ENCODE measurements at regions not wholly inside any gene's neighbourhood (a gene's known extent, or its start where the extent isn't known, plus 50 kb on each side); places are given as distances from the start of the nearest gene placed in this dataset.

DNA sequence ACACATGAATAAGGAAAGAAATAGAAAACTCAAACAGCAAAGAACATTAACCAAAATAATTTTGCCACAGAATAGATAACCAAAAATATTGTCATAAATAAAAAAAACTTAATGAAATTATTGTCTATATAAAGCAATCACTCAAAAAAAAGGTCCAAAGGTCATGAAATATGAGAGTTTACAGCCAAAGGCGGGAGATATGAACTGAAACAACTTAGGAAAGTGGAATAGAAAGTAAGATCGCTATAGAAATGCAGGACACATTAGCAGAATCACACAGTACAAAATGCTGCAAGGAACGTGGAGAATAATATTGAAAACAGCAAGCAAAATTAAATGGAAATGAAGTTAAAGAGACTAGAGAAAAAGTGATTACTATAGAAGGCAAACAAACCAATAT lies 375.0 kb upstream of the ARHGEF26 start:
- WGBS = 92% methylated on average over 3 of the region's 3 CpGs
- Histone ChIP-seq H3K4me3 (no peak overlapping the region), H3K9me3 (no peaks in the 10 kb centered on the region), H3K4me1 (peaks cover 0 to 23% (median 18%) of the 10 kb centered on the region in 4 donors), H3K27me3 (no peaks in the 10 kb centered on the region), H3K36me3 (no peaks in the 10 kb centered on the region), H3K27ac (replicated peaks in 1 of 4) (no peak overlapping the region)
- DNase-seq (ENCODE audit: extremely low spot score) = no peak
- TF ChIP-seq POLR2A (IDR thresholded peaks at IDR 0.05; ENCODE audit: low read depth) (no peak), POLR2AphosphoS5 (IDR thresholded peaks at IDR 0.05) (no peak), CTCF (IDR thresholded peaks at IDR 0.05) (no peak), EP300 (IDR thresholded peaks at IDR 0.05) (no peak)
- intact Hi-C loops (cut with DNase I) = no loop called here

DNA sequence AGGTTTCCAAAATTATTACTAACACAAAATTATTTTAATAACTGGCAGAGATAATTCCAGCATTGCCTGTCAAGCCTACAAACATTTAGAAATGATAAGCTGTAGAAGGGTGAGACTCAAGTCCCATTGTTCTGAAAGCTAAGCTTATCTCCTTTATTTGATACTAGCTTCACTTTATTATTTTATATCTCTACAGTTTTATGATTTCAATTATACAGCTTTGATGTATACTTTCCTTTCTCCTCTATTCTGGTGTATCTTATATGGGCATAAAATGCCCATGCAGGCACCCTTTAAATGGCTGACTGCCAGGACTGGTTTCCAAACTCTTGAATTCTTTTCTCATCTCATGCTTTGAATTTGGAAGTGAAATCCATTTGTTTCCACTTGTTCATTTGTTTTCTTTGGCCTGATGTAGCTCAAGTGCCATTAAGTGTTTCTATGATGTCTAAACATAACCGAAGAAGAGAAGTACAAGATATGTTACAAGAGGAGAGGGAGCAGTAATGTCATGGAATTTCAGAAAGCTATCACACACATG lies 372.1 kb upstream of the ARHGEF26 start:
- Histone ChIP-seq H3K9me3 (no peaks in the 10 kb centered on the region), H3K4me1 (peaks cover 0 to 38% (median 36%) of the 10 kb centered on the region in 4 donors), H3K36me3 (no peaks in the 10 kb centered on the region), H3K27me3 (no peaks in the 10 kb centered on the region), H3K4me3 (no peak overlapping the region), H3K27ac (replicated peaks in 1 of 4) (peak overlapping the region in 1 of 4 donors; percentile 22)
- WGBS = 19% methylated on average over 1 of the region's 1 CpG
- no peak for DNase-seq (ENCODE audit: extremely low spot score)
- intact Hi-C loops (cut with DNase I) = no loop called here
- no peak for TF ChIP-seq CTCF (IDR thresholded peaks at IDR 0.05)
- no peak for TF ChIP-seq POLR2AphosphoS5 (IDR thresholded peaks at IDR 0.05)
- no peak for TF ChIP-seq EP300 (IDR thresholded peaks at IDR 0.05)
- no peak for TF ChIP-seq POLR2A (IDR thresholded peaks at IDR 0.05; ENCODE audit: low read depth)

DNA sequence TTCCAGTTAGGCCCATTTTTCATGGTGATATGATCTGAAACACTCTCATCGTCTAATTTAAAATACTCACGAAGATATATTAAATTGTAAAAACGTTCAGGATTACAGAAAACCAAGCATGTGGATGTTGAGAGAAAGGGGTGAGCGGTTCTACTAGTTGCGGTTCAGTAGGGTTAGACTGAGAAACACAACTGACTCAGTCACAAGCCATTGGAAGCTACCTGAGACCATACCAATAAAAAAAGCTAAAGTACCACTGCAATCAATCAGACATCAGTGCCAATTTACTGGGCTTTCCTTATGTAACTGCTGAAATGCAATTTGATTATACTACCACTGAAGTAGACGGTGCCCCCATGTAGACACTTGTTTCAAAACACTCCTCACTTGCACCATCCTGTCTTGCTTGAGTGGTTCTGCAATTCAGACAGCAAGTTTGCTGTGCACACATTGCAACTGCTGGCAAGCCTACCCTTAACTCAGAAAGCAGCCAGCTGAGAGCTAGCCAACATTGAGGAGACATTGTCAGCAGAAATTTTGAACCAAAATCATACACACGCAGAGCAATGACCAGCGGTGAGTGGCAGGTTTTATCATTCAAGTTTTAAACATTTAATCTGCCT lies 368.7 kb upstream of the ARHGEF26 start:
- Histone ChIP-seq H3K36me3 (no peaks in the 10 kb centered on the region), H3K4me3 (no peak overlapping the region), H3K4me1 (peaks cover 0 to 51% (median 47%) of the 10 kb centered on the region in 4 donors), H3K27me3 (no peaks in the 10 kb centered on the region), H3K27ac (replicated peaks in 1 of 4) (peak overlapping the region in 2 of 4 donors; percentile 5 to 11), H3K9me3 (no peaks in the 10 kb centered on the region)
- WGBS = 50% methylated on average over 8 of the region's 8 CpGs
- no peak for TF ChIP-seq EP300 (IDR thresholded peaks at IDR 0.05)
- no peak for TF ChIP-seq CTCF (IDR thresholded peaks at IDR 0.05)
- no peak for TF ChIP-seq POLR2AphosphoS5 (IDR thresholded peaks at IDR 0.05)
- TF ChIP-seq POLR2A (IDR thresholded peaks at IDR 0.05; ENCODE audit: low read depth) = no peak
- DNase-seq (ENCODE audit: extremely low spot score) = no peak
- intact Hi-C loops (cut with DNase I) = no loop called here

DNA sequence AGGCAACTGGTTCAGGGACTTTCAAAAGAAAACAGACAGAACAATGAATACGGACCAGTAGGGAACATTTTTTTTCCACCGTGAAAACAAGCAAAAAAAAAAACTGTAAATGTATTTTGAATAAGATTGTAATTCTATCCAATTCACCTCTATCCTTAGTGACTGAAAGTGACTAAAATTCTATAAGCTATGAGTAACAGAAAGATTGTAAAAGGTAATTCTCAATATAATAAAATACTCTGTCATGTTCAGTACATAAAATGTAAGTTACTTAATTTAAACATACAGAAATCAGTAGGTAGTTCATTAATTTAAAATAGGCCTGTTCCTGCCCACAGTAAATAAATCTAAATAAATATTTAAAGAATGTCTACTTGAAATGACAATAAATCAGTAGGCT lies 368.2 kb upstream of the ARHGEF26 start:
- no peaks in the 10 kb centered on the region for H3K27me3 ChIP-seq
- peaks cover 0 to 54% (median 46%) of the 10 kb centered on the region in 4 donors for H3K4me1 ChIP-seq
- no peaks in the 10 kb centered on the region for H3K36me3 ChIP-seq
- 26% methylated on average over 2 of the region's 2 CpGs for WGBS
- intact Hi-C loops (cut with DNase I) = no loop called here
- no peak for DNase-seq (ENCODE audit: extremely low spot score)
- H3K27ac ChIP-seq (replicated peaks in 1 of 4) = peak overlapping the region in 2 of 4 donors; percentile 5 to 11
- no peaks in the 10 kb centered on the region for H3K9me3 ChIP-seq
- TF ChIP-seq POLR2AphosphoS5 (IDR thresholded peaks at IDR 0.05) = no peak
- no peak for TF ChIP-seq CTCF (IDR thresholded peaks at IDR 0.05)
- TF ChIP-seq EP300 (IDR thresholded peaks at IDR 0.05) = no peak
- no peak for TF ChIP-seq POLR2A (IDR thresholded peaks at IDR 0.05; ENCODE audit: low read depth)
- H3K4me3 ChIP-seq = no peak overlapping the region

Data from esophagus muscularis mucosa (tissue), 4 donors.